ENCODE measurements at regions not wholly inside any gene's neighbourhood (a gene's known extent, or its start where the extent isn't known, plus 50 kb on each side); places are given as distances from the start of the nearest gene placed in this dataset.

- TF ChIP-seq POLR2AphosphoS5 (IDR thresholded peaks at IDR 0.05) (no peak), POLR2A (IDR thresholded peaks at IDR 0.05) (no peak)
- TF ChIP-seq, protein P1, sequence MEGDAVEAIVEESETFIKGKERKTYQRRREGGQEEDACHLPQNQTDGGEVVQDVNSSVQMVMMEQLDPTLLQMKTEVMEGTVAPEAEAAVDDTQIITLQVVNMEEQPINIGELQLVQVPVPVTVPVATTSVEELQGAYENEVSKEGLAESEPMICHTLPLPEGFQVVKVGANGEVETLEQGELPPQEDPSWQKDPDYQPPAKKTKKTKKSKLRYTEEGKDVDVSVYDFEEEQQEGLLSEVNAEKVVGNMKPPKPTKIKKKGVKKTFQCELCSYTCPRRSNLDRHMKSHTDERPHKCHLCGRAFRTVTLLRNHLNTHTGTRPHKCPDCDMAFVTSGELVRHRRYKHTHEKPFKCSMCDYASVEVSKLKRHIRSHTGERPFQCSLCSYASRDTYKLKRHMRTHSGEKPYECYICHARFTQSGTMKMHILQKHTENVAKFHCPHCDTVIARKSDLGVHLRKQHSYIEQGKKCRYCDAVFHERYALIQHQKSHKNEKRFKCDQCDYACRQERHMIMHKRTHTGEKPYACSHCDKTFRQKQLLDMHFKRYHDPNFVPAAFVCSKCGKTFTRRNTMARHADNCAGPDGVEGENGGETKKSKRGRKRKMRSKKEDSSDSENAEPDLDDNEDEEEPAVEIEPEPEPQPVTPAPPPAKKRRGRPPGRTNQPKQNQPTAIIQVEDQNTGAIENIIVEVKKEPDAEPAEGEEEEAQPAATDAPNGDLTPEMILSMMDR (IDR thresholded peaks at IDR 0.05) = no peak
Measured at GRCh38 chr2:7910752-7911151, 771.1 kb upstream of the ID2 start.
